ENCODE measurements at regions not wholly inside any gene's neighbourhood (a gene's known extent, or its start where the extent isn't known, plus 50 kb on each side); places are given as distances from the start of the nearest gene placed in this dataset.
"Not testable (repeated sequence)": the region's sequence is repeated elsewhere in the genome, so short reads cannot be mapped to it uniquely, and the experiment has no call there.

GRCh38 chr21:20215959-20216358, 782.2 kb upstream of the NCAM2 start:
- Histone ChIP-seq H3K36me3 (no peaks in the 10 kb centered on the region), H3K27ac (no peak overlapping the region), H3K9me3 (no peaks in the 10 kb centered on the region), H3K4me3 (no peak overlapping the region), H3K4me1 (no peaks in the 10 kb centered on the region), H3K27me3 (no peaks in the 10 kb centered on the region)
- intact Hi-C loops (cut with DNase I) = no loop called here
- WGBS, 2 donors = 86% methylated on average over 6 of the region's 6 CpGs
- TF ChIP-seq POLR2AphosphoS5 (IDR thresholded peaks at IDR 0.05) = no peak
- no peak for TF ChIP-seq EP300 (IDR thresholded peaks at IDR 0.05)
- no peak for TF ChIP-seq CTCF (IDR thresholded peaks at IDR 0.05)
- TF ChIP-seq POLR2A (IDR thresholded peaks at IDR 0.05) = no peak
- DNase-seq = no peak

- H3K27me3 ChIP-seq = no peaks in the 10 kb centered on the region
- H3K27ac ChIP-seq = no peak overlapping the region
- H3K36me3 ChIP-seq = no peaks in the 10 kb centered on the region
- no peak for DNase-seq
- no peak for TF ChIP-seq POLR2A (IDR thresholded peaks at IDR 0.05)
- TF ChIP-seq POLR2AphosphoS5 (IDR thresholded peaks at IDR 0.05) = no peak
- no peak for TF ChIP-seq EP300 (IDR thresholded peaks at IDR 0.05)
- TF ChIP-seq CTCF (IDR thresholded peaks at IDR 0.05) = no peak
- H3K4me1 ChIP-seq = no peaks in the 10 kb centered on the region
- no peaks in the 10 kb centered on the region for H3K9me3 ChIP-seq
- no peak overlapping the region for H3K4me3 ChIP-seq
- intact Hi-C loops (cut with DNase I) = no loop called here
Observed at GRCh38 chr21:20220586-20220985, 777.6 kb upstream of the NCAM2 start.

GRCh38 chr21:20221981-20222380, 776.2 kb upstream of the NCAM2 start:
- H3K4me3 ChIP-seq; H3K27me3 ChIP-seq; H3K36me3 ChIP-seq; intact Hi-C loops (cut with DNase I); DNase-seq; H3K9me3 ChIP-seq; H3K27ac ChIP-seq; H3K4me1 ChIP-seq: not testable (repeated sequence)
- 92 to 93% methylated on average over 12 of the region's 12 CpGs for WGBS, 2 donors

GRCh38 chr21:20236649-20237048, 761.6 kb upstream of the NCAM2 start:
- DNase-seq; H3K4me3 ChIP-seq; H3K4me1 ChIP-seq; H3K9me3 ChIP-seq; H3K36me3 ChIP-seq; H3K27ac ChIP-seq; intact Hi-C loops (cut with DNase I); H3K27me3 ChIP-seq: not testable (repeated sequence)
- WGBS, 2 donors = 44 to 52% methylated on average over 1 of the region's 1 CpG

GRCh38 chr21:20249401-20249800, 748.8 kb upstream of the NCAM2 start:
- no peaks in the 10 kb centered on the region for H3K27me3 ChIP-seq
- WGBS, 2 donors = 82 to 83% methylated on average over 1 of the region's 1 CpG
- no peaks in the 10 kb centered on the region for H3K36me3 ChIP-seq
- no peak overlapping the region for H3K27ac ChIP-seq
- no peaks in the 10 kb centered on the region for H3K9me3 ChIP-seq
- TF ChIP-seq EP300 (IDR thresholded peaks at IDR 0.05) (no peak), POLR2A (IDR thresholded peaks at IDR 0.05) (no peak), CTCF (IDR thresholded peaks at IDR 0.05) (no peak), POLR2AphosphoS5 (IDR thresholded peaks at IDR 0.05) (no peak)
- DNase-seq = no peak
- no peaks in the 10 kb centered on the region for H3K4me1 ChIP-seq
- intact Hi-C loops (cut with DNase I) = no loop called here
- H3K4me3 ChIP-seq = no peak overlapping the region

GRCh38 chr21:20250337-20250736, 747.9 kb upstream of the NCAM2 start:
- H3K4me1 ChIP-seq = no peaks in the 10 kb centered on the region
- no peaks in the 10 kb centered on the region for H3K27me3 ChIP-seq
- intact Hi-C loops (cut with DNase I) = no loop called here
- no peak for DNase-seq
- H3K27ac ChIP-seq = no peak overlapping the region
- no peak for TF ChIP-seq CTCF (IDR thresholded peaks at IDR 0.05)
- TF ChIP-seq POLR2A (IDR thresholded peaks at IDR 0.05) = no peak
- TF ChIP-seq EP300 (IDR thresholded peaks at IDR 0.05) = no peak
- no peak for TF ChIP-seq POLR2AphosphoS5 (IDR thresholded peaks at IDR 0.05)
- H3K9me3 ChIP-seq = no peaks in the 10 kb centered on the region
- H3K36me3 ChIP-seq = no peaks in the 10 kb centered on the region
- no peak overlapping the region for H3K4me3 ChIP-seq
- whole genome bisulfite sequencing, 2 donors = 44 to 47% methylated on average over 3 of the region's 3 CpGs
